Loucy (cell line): ENCODE measurements at regions not wholly inside any gene's neighbourhood (a gene's known extent, or its start where the extent isn't known, plus 50 kb on each side); places are given as distances from the start of the nearest gene placed in this dataset.
A peak's percentile ranks its signal among the peaks of the same experiment; 100 is the strongest.

ENCODE experiments used
- H2AFZ ChIP-seq: fragments of 200-600 bp; sonication (generic); 2 replicates; pipeline ENCODE4 v1.6.0; 2016; ENCODE audit warnings: antibody characterized with exemption, mild to moderate bottlenecking, low read length, moderate library complexity
- H3F3A ChIP-seq: fragments of 200-600 bp; 2 replicates; pipeline ENCODE4 v1.6.0; 2016; ENCODE audit warnings: antibody characterized with exemption, low read depth, mild to moderate bottlenecking
- H3K27me3 ChIP-seq: fragments of 200-600 bp; sonication (generic); 2 replicates; pipeline ENCODE4 v1.6.1; 2014; ENCODE audit warnings: low read length, mild to moderate bottlenecking; ENCODE audit not compliant: insufficient read depth, poor library complexity, severe bottlenecking
- H3K36me3 ChIP-seq: fragments of 200-600 bp; sonication (generic); 2 replicates; pipeline ENCODE4 v1.6.1; 2016; ENCODE audit warnings: low read length; ENCODE audit not compliant: insufficient read depth
- H3K4me1 ChIP-seq: fragments of 200-600 bp; sonication (generic); 2 replicates; pipeline ENCODE4 v1.5.1; 2014; ENCODE audit warnings: low read length, mild to moderate bottlenecking; ENCODE audit not compliant: insufficient read depth, poor library complexity, severe bottlenecking
- H3K4me2 ChIP-seq: fragments of 200-600 bp; sonication (generic); 2 replicates; pipeline ENCODE4 v1.6.0; 2014; ENCODE audit warnings: antibody characterized with exemption, low read length, low read depth, mild to moderate bottlenecking; ENCODE audit not compliant: poor library complexity, severe bottlenecking
- H3K4me3 ChIP-seq: fragments of 200-600 bp; sonication (generic); 2 replicates; pipeline ENCODE4 v1.5.1; 2014; ENCODE audit warnings: low read length, mild to moderate bottlenecking, mixed read lengths; ENCODE audit not compliant: poor library complexity, severe bottlenecking
- H3K79me2 ChIP-seq: fragments of 200-600 bp; sonication (generic); 2 replicates; pipeline ENCODE4 v1.6.1; 2014; ENCODE audit warnings: low read length; ENCODE audit not compliant: insufficient read depth
- H3K9ac ChIP-seq: fragments of 200-600 bp; sonication (generic); 2 replicates; pipeline ENCODE4 v1.6.0; 2014; ENCODE audit warnings: mild to moderate bottlenecking, low read depth, low read length, moderate library complexity; ENCODE audit not compliant: poor library complexity, severe bottlenecking
- H3K9me2 ChIP-seq: fragments of 200-600 bp; sonication (generic); replicated peaks from 2 replicates; pipeline ENCODE4 v1.6.1; 2016; ENCODE audit warnings: low read depth, low read length, mixed read lengths
- H3K9me3 ChIP-seq: fragments of 200-600 bp; sonication (generic); 2 replicates; pipeline ENCODE4 v1.6.1; 2014; ENCODE audit warnings: mild to moderate bottlenecking, antibody characterized with exemption, low read length, low read depth; ENCODE audit not compliant: insufficient read depth
- H4K20me1 ChIP-seq: fragments of 200-600 bp; sonication (generic); 2 replicates; pipeline ENCODE4 v1.6.0; 2014; ENCODE audit warnings: antibody characterized with exemption, low read length, mild to moderate bottlenecking; ENCODE audit not compliant: insufficient read depth, poor library complexity, severe bottlenecking
- CTCF ChIP-seq: fragments of 200-600 bp; sonication (generic); conservative IDR thresholded peaks from 2 replicates; pipeline ENCODE4 v1.5.1; 2014; ENCODE audit warnings: mild to moderate bottlenecking, antibody characterized with exemption, low read length
- EZH2phosphoT487 ChIP-seq: fragments of 200-600 bp; IDR thresholded peaks from 2 replicates; pipeline ENCODE4 v1.6.1; 2018; ENCODE audit warnings: antibody characterized with exemption, mild to moderate bottlenecking, moderate library complexity, borderline replicate concordance

- H3K9ac ChIP-seq = no peak overlapping the region
- H2AFZ ChIP-seq = no peak overlapping the region
- no peaks in the 10 kb centered on the region for H3K27me3 ChIP-seq
- H3K79me2 ChIP-seq = no peaks in the 10 kb centered on the region
- H3F3A ChIP-seq = no peaks in the 10 kb centered on the region
- no peak overlapping the region for H3K4me3 ChIP-seq
- H3K4me2 ChIP-seq = no peak overlapping the region
- no peaks in the 10 kb centered on the region for H3K4me1 ChIP-seq
- H3K9me3 ChIP-seq = no peaks in the 10 kb centered on the region
- TF ChIP-seq CTCF (no peak), EZH2phosphoT487 (no peak)
- H3K9me2 ChIP-seq = no peaks in the 10 kb centered on the region
- H3K36me3 ChIP-seq = no peaks in the 10 kb centered on the region
- no peaks in the 10 kb centered on the region for H4K20me1 ChIP-seq
Measured at GRCh38 chr2:108171657-108172056, 68.1 kb upstream of the SULT1C3 start.

GRCh38 chr2:108182489-108182888 is 57.3 kb upstream of the SULT1C3 start:
- no peaks in the 10 kb centered on the region for H3K9me2 ChIP-seq
- no peak overlapping the region for H3K4me3 ChIP-seq
- H3K9me3 ChIP-seq = no peaks in the 10 kb centered on the region
- TF ChIP-seq EZH2phosphoT487 (no peak), CTCF (peak; percentile 80)
- H3F3A ChIP-seq = no peaks in the 10 kb centered on the region
- no peaks in the 10 kb centered on the region for H3K36me3 ChIP-seq
- no peaks in the 10 kb centered on the region for H3K4me1 ChIP-seq
- H3K9ac ChIP-seq = no peak overlapping the region
- no peak overlapping the region for H3K4me2 ChIP-seq
- no peaks in the 10 kb centered on the region for H4K20me1 ChIP-seq
- H3K27me3 ChIP-seq = no peaks in the 10 kb centered on the region
- H2AFZ ChIP-seq = no peak overlapping the region
- H3K79me2 ChIP-seq = no peaks in the 10 kb centered on the region

GRCh38 chr2:108184419-108184818 is 55.3 kb upstream of the SULT1C3 start:
- no peaks in the 10 kb centered on the region for H3K9me2 ChIP-seq
- no peaks in the 10 kb centered on the region for H4K20me1 ChIP-seq
- no peak overlapping the region for H3K4me2 ChIP-seq
- no peaks in the 10 kb centered on the region for H3F3A ChIP-seq
- TF ChIP-seq CTCF (peak; percentile 81), EZH2phosphoT487 (no peak)
- H3K36me3 ChIP-seq = no peaks in the 10 kb centered on the region
- H2AFZ ChIP-seq = 0 out of 2 replicates have a peak overlapping the region, but pooled peaks have one; percentile 15
- no peak overlapping the region for H3K9ac ChIP-seq
- H3K79me2 ChIP-seq = no peaks in the 10 kb centered on the region
- H3K4me1 ChIP-seq = no peaks in the 10 kb centered on the region
- H3K9me3 ChIP-seq = no peaks in the 10 kb centered on the region
- no peaks in the 10 kb centered on the region for H3K27me3 ChIP-seq
- H3K4me3 ChIP-seq = no peak overlapping the region
